Amygdala (tissue), 56 donors: ENCODE measurements at regions not wholly inside any gene's neighbourhood (a gene's known extent, or its start where the extent isn't known, plus 50 kb on each side); places are given as distances from the start of the nearest gene placed in this dataset.
A peak's percentile ranks its signal among the peaks of the same experiment; 100 is the strongest.

Experiments
- DNase-seq, 56 donors: peaks; one replicate each; lab custom pipeline; 2025; lab: John Stamatoyannopoulos, UW

DNA sequence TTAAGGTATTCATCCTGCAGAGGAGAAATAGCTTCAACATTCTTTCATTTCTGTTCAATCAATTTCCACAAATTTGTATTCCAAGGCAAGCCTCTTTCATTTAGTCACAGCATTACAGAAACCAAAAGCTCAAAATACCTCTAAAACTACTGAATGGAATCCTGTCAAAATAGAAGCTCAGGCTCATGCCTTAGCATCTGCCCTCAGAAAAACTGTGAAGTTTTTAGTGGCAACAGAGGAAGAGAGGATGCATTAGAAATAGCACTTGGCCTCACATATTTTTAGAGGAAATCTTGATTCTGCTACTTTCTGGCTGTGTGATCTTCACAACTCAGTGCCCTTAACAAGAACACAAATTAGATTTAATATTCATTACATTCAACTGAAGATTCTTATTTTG, 69.1 kb upstream of the GALNT13 start:
- peak in 1 of 56 donors; percentile 1 for DNase-seq

DNA sequence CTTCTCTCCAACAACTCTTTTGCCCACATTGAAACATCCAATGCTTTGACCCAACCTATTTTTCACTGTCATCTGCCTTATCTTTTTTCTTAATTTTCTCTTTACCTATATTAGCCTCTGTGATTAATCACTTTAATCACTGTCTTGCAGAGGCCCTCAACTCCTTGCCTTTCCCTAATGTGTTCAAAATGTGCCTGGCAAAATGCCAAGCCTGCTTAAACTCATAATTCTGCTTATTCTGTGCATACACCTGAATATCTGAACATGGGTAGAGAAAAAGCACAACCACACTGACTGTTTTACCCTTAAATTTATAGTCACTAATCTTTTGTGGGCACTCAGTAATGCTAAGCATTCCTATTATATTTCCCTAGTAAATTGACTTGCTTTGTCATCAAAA, 63.0 kb upstream of the GALNT13 start:
- no peak for DNase-seq

- DNase-seq = peak in 9 of 56 donors; percentile 3 to 52 (median 14)
Measured at GRCh38 chr2:153811516-153811915, 60.2 kb upstream of the GALNT13 start.

DNA sequence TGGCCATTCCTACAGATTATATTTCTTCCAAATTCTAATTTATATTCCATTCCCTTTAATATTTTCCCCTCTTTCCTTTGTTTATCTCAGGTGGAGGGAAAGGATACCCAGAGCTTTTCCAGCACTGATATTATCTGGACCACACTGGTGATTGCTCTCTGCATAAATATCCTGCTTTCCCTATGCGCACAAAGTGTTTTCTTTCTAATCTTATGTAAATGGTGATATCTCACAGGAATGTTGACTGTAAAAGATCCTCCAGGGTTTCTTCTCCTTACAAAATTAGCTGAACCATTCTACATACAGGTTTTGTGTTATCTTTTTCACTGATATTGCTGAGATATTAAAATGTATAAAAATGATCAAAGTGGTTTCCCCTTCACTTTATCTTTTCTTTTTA, 59.1 kb upstream of the GALNT13 start:
- no peak for DNase-seq

DNA sequence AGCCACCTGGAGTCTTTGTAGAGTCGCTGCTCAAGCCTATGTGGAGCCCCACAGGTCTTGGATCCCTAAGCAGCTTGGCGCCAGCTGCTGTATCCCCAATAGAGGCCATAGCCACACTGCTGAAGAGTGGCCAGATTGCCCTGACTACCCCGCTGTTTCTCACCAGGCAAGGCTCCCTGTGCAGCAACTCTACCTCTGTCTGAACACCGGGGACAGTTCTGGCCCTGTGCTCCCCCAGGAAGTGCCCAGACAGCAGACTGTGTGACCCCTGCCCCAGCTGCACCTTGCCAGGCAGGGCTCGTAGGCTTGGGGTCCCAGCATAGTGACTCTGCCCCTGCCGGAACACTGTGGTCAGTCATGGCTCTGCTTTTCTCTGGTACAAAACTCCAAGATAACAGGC, 53.5 kb upstream of the GALNT13 start:
- DNase-seq = no peak

- no peak for DNase-seq
Measured at GRCh38 chr2:153819074-153819473, 52.6 kb upstream of the GALNT13 start.

- DNase-seq = no peak
Measured at GRCh38 chr2:153819501-153819900, 52.2 kb upstream of the GALNT13 start.
